ENCODE measurements at regions not wholly inside any gene's neighbourhood (a gene's known extent, or its start where the extent isn't known, plus 50 kb on each side); places are given as distances from the start of the nearest gene placed in this dataset.

DNA sequence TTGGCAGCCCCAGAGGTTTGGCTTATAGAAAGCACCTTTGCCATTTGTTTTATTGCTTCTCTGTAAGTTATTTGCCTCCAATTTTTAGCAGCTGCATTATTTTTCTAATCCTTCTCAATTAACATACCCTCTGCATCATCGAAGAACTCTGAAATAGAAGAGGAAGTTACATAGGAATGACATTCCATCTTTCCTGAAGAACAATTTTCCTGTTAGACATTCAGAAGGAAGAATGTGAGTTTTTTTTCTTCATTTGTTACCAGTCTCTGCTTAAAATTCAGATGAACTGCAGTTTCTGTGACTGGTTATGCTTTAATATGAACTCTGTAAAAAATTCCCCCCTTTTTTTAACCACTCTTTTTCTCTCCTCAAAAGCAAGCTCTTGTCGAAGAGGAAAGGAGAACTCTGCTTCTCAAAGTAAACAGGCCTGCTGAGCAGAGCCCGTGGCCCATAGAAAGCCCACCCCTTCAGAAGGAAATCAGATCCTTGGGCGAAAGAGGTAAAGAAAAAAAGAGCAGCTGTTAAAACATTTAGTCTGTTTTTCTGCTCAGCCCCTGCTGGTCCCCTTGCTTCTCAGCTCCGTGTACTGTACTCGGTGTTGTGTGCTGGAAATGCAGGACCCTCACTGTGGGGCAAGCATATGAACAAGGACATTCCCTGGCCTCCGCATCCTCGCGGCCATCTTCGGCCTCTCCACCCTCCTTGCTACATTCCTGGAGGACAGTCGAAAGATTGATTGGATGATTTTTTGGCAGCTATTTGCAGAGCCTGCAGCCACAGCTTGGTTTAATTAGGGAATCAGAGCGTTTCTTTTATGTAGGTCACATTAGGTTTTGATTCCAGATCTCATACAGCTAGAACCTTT lies 164.4 kb upstream of the LRIG3 start:
- no peaks in the 10 kb centered on the region for H3K36me3 Mint-ChIP-seq
- CTCF ChIA-PET, result no interaction called here
- no peaks in the 10 kb centered on the region for H3K4me1 Mint-ChIP-seq
- no peak overlapping the region for H3K4me3 Mint-ChIP-seq
- no peaks in the 10 kb centered on the region for H3K27me3 Mint-ChIP-seq
- no peaks in the 10 kb centered on the region for H3K9me3 Mint-ChIP-seq (ENCODE audit: low read depth)
- ATAC-seq (no peak), DNase-seq (no peak)
- no peak overlapping the region for H3K27ac Mint-ChIP-seq

DNA sequence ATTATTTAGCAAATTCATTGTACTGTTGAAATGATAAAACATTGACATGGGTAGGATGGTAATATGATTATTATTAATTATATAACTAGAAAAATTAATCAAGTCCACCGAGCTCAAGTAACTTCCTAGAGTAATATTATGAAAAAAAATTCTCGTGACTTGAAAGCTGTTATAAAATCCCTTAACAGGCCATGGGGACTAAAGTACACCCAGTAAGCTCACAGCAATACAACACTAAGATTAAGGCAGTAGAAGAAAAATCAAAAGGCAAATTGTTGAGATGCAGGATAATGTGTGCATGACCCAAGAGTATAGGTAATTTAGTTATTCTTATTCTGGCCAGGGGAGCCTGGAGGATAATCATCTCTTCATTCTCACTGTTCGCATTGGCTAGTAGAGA lies 162.6 kb upstream of the LRIG3 start:
- H3K27me3 Mint-ChIP-seq, result no peaks in the 10 kb centered on the region
- H3K36me3 Mint-ChIP-seq, result no peaks in the 10 kb centered on the region
- H3K27ac Mint-ChIP-seq, result no peak overlapping the region
- DNase-seq (no peak), ATAC-seq (no peak)
- no peaks in the 10 kb centered on the region for H3K9me3 Mint-ChIP-seq (ENCODE audit: low read depth)
- H3K4me1 Mint-ChIP-seq, result no peaks in the 10 kb centered on the region
- CTCF ChIA-PET, result no interaction called here
- no peak overlapping the region for H3K4me3 Mint-ChIP-seq

DNA sequence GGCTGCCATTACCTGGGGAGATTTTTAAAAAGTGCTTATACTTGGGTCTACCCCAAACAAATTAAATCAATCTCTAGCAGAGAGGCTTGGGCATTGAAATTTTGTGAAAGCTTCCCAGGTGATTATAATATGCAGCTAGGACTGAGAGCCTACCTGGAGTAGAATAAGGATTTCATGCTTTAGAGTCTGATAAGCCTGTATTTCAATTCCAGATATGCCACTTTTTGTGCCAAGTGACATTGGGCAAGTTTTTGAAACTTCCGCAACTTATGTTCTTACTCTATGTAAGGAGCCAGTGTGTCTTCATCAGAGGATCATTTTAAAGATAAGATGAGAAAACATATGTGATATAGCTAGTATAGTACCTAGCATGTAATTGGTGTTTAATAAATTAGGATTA lies 159.8 kb upstream of the LRIG3 start:
- no peak for DNase-seq
- H3K36me3 Mint-ChIP-seq, result no peaks in the 10 kb centered on the region
- no peaks in the 10 kb centered on the region for H3K27me3 Mint-ChIP-seq
- no peaks in the 10 kb centered on the region for H3K4me1 Mint-ChIP-seq
- no peak overlapping the region for H3K4me3 Mint-ChIP-seq
- no peak for ATAC-seq
- CTCF ChIA-PET, result no interaction called here
- no peaks in the 10 kb centered on the region for H3K9me3 Mint-ChIP-seq (ENCODE audit: low read depth)
- H3K27ac Mint-ChIP-seq, result no peak overlapping the region

DNA sequence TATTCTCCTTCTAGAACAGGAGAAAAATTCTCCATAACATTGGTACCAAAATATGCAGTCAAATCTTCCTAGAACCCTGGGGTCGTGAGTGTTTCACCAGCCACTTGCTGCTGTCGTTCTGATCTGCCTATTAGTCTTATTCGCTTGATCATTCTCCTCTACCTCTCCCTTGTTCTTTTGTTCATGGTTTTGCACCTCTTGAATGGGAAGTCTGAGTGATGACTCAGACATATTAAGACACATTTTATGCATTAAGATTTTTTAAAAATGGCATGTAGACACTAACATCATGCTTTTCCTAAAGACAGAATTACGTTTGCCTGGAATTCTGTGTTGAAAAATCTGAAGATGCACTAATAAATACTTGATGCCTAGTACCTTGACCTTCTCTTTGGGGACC lies 159.2 kb upstream of the LRIG3 start:
- no peaks in the 10 kb centered on the region for H3K4me1 Mint-ChIP-seq
- no peaks in the 10 kb centered on the region for H3K36me3 Mint-ChIP-seq
- no peaks in the 10 kb centered on the region for H3K9me3 Mint-ChIP-seq (ENCODE audit: low read depth)
- ATAC-seq, result no peak
- H3K4me3 Mint-ChIP-seq, result no peak overlapping the region
- H3K27ac Mint-ChIP-seq, result no peak overlapping the region
- H3K27me3 Mint-ChIP-seq, result no peaks in the 10 kb centered on the region
- no peak for DNase-seq
- CTCF ChIA-PET, result no interaction called here

DNA sequence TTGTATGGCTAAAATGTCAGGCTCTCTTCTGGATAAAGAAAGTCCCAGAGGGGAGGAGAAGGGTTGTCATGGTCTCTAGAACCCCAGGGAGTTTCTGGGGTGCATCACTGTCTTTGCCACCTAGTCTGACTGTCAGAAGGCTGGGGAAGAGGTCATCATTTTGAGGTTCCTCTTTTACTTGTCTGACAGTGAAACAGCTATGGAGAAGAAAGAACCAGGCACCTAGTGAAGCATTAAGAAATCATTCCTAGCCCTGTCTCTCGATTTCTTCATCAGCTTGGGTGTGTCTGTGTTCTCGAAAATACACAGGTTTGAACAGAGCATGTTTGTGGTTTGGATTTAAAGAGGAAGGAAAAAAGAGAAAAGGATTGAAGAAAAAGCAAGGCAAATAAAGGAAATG lies 158.7 kb upstream of the LRIG3 start:
- H3K36me3 Mint-ChIP-seq, result no peaks in the 10 kb centered on the region
- H3K27ac Mint-ChIP-seq, result no peak overlapping the region
- no peaks in the 10 kb centered on the region for H3K27me3 Mint-ChIP-seq
- CTCF ChIA-PET, result no interaction called here
- no peak for DNase-seq
- H3K4me1 Mint-ChIP-seq, result no peaks in the 10 kb centered on the region
- ATAC-seq, result no peak
- H3K9me3 Mint-ChIP-seq (ENCODE audit: low read depth), result no peaks in the 10 kb centered on the region
- H3K4me3 Mint-ChIP-seq, result no peak overlapping the region

DNA sequence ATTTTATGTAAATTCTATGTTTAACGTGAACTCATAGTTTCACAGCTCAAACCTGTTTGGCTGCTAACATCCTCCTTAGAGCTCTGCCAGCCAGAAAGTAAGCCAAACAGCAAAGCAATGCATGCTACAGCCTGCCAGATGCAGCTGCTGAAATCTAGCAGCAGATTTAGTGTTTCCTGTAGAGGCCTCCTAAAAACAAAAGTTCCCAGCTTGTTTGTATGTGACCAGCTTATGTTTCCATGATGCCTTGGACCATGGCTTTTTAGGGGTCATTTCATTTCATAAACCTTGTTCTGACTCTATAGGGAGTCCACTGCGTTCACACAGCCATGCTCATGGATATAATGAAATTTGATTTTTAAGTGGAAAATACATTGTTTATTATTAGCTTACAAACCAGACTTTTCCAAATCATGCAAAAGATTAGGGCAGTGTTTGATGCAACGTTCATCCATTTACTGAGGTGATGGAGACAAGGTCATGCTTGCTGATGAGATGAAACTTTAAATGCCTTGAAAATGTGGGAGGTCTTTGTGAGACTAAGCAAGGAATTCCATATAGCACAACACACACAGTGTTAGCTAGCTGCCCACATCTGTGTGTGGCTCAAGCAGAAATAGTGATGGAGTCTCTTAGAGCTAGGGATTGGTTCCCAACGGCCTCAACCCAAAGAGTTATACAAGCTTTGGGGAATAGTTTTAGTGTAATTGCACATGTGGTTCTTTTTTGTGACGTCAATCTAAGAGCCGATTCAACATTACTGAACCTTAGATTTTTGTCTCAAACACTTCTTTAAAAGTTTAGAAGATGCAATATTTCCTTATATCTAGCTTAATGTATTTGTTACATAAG lies 157.5 kb upstream of the LRIG3 start:
- Mint-ChIP-seq H3K4me3 (no peak overlapping the region), H3K36me3 (no peaks in the 10 kb centered on the region), H3K9me3 (ENCODE audit: low read depth) (no peaks in the 10 kb centered on the region), H3K27ac (no peak overlapping the region), H3K27me3 (no peaks in the 10 kb centered on the region), H3K4me1 (no peaks in the 10 kb centered on the region)
- DNase-seq, result no peak
- CTCF ChIA-PET, result no interaction called here
- no peak for ATAC-seq

DNA sequence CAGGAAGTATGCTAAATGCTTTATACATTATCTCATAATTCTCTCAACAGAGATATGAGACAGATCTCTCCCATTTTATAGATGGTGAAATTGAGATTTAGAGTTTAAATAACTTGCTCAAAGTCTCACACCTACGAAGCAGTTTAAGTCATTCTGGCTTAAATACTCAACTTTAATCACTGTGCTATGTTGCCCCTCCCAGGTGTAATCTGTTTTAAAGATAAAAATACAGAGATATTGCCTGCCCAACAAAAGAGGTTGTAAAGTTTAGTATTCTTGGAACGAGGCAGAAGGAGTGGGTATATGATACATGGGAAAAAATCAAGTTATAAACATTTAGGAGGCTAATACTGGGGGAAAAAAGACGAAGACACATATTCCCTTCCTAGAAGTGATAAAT lies 156.8 kb upstream of the LRIG3 start:
- H3K36me3 Mint-ChIP-seq, result no peaks in the 10 kb centered on the region
- no peaks in the 10 kb centered on the region for H3K27me3 Mint-ChIP-seq
- H3K27ac Mint-ChIP-seq, result no peak overlapping the region
- ATAC-seq (no peak), DNase-seq (no peak)
- no peak overlapping the region for H3K4me3 Mint-ChIP-seq
- H3K9me3 Mint-ChIP-seq (ENCODE audit: low read depth), result no peaks in the 10 kb centered on the region
- CTCF ChIA-PET, result no interaction called here
- no peaks in the 10 kb centered on the region for H3K4me1 Mint-ChIP-seq

DNA sequence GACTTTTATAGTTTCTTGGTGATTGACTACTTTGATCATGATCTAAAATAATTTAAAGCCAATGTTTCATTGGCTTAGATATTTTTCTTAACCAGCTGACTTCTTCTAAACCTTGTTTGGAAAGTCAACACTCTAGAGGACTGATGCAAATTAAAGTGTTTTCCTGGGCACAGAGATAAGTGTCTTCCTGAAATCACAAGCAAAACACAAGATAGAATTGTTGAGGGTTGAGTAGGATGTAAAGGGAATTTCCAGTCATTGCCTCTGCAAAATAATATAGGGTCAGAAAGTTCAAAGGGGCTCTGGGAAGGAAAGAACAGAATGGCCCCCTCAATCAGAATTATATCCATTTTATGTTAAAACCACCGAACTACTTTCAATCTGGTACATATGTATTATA lies 156.3 kb upstream of the LRIG3 start:
- ATAC-seq (no peak), DNase-seq (no peak)
- H3K27ac Mint-ChIP-seq, result no peak overlapping the region
- no peaks in the 10 kb centered on the region for H3K36me3 Mint-ChIP-seq
- no peaks in the 10 kb centered on the region for H3K4me1 Mint-ChIP-seq
- H3K27me3 Mint-ChIP-seq, result no peaks in the 10 kb centered on the region
- H3K9me3 Mint-ChIP-seq (ENCODE audit: low read depth), result no peaks in the 10 kb centered on the region
- H3K4me3 Mint-ChIP-seq, result no peak overlapping the region
- CTCF ChIA-PET, result no interaction called here

DNA sequence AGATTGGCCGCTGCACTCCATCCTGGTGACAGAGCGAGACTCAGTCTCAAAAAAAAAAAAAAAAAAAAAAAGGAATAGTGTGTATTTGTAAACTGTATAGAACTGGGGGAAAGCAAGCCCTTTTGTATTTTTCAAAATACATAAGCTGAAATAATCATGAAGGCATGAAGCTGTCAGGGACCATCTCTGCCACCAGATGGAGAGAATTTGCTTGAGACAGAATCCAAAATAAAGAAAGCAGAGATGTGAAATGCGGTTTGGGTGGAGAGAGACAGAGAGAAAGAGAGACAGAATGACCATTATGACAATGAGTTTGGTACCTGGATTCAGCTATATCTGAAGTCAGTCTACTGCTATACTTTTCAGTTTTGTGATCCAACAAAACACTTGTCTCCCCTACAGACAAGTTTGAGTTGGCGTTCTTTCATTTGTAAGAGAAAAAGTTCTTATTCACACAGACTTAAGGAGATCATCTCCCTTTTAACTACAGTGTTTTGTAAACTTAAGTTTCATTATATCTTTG lies 155.7 kb upstream of the LRIG3 start:
- no peaks in the 10 kb centered on the region for H3K4me1 Mint-ChIP-seq
- H3K9me3 Mint-ChIP-seq (ENCODE audit: low read depth), result no peaks in the 10 kb centered on the region
- H3K27ac Mint-ChIP-seq, result no peak overlapping the region
- H3K4me3 Mint-ChIP-seq, result no peak overlapping the region
- no peak for ATAC-seq
- CTCF ChIA-PET, result interaction anchor here (0.6 kb wide), 1 partner anchor 303 kb away, joined by 3 read pairs; no protein-coding TSS in a partner anchor
- DNase-seq, result no peak
- no peaks in the 10 kb centered on the region for H3K27me3 Mint-ChIP-seq
- no peaks in the 10 kb centered on the region for H3K36me3 Mint-ChIP-seq

DNA sequence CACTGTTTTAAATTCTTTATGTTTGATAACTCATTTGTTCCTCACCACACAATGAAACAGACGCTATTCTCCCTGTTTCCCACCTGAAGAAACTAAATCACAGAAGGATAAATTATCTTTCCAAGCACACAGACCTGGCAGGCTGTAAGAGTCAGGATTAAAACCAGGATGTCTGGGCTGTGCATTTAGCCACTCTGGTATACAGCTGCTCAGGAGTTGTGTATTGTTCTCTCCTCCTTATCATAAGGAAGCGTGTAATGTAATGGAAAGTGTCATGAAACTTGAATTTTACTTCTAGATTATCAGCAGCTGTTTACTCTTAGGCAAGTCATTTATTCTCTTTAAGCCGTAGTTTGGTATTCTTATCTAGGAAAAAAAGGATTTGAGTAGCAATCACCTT lies 154.8 kb upstream of the LRIG3 start:
- Mint-ChIP-seq H3K4me3 (no peak overlapping the region), H3K4me1 (no peaks in the 10 kb centered on the region), H3K9me3 (ENCODE audit: low read depth) (no peaks in the 10 kb centered on the region), H3K36me3 (no peaks in the 10 kb centered on the region), H3K27ac (no peak overlapping the region), H3K27me3 (no peaks in the 10 kb centered on the region)
- DNase-seq (no peak), ATAC-seq (no peak)
- CTCF ChIA-PET, result interaction anchor here (0.6 kb wide), 1 partner anchor 302 kb away, joined by 3 read pairs; no protein-coding TSS in a partner anchor

DNA sequence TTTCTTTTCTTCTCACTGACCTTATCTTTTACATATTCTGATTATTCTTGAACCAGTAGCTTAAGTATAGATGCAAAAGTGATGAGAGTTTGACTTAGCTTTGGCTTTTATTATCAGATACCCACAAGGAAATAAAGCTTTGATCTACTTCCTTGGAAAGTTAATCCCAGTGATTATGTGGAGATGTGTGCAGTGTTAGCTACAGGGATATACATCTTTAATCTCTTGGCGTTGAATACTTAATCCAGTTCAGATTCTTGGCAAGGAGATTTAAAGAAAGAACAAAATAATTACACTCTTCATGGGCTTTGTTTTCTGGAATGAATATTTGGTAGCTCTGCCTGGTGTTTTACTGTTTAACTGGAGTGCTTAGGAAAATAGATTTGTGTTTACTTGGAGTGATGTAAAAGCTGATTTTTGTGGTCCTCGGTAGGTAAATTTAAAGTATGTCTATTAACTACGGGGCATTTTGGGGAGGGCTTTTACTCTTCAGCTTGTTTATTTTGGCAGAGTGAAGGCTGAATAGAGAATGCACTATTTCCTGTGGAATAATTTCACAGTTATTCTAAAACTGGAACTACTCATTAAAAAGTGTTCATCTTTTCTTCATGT lies 150.1 kb upstream of the LRIG3 start:
- no peak overlapping the region for H3K4me3 Mint-ChIP-seq
- no peaks in the 10 kb centered on the region for H3K4me1 Mint-ChIP-seq
- no peak for DNase-seq
- no peak for ATAC-seq
- H3K9me3 Mint-ChIP-seq (ENCODE audit: low read depth), result no peaks in the 10 kb centered on the region
- H3K36me3 Mint-ChIP-seq, result no peaks in the 10 kb centered on the region
- CTCF ChIA-PET, result no interaction called here
- H3K27ac Mint-ChIP-seq, result no peak overlapping the region
- H3K27me3 Mint-ChIP-seq, result no peaks in the 10 kb centered on the region

DNA sequence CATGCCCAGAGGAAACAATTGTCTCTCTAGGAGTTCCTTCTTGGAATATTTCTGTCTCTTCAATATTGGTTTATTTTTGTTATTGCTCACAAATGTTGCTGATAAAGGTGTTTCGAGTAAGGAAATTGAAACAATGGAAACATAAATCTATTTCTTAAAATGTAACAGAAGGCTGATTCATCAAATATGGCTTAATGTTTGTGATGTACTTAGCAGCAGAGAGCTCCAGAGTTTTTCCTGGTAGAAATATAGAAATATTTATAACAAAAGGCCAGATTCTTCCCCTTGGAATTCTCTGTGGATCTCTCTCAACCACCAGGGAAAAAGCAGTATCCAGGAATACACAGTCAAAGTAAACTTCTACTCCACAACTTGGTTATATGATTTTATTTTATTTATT lies 149.2 kb upstream of the LRIG3 start:
- CTCF ChIA-PET, result no interaction called here
- no peak overlapping the region for H3K27ac Mint-ChIP-seq
- DNase-seq (no peak), ATAC-seq (no peak)
- H3K4me3 Mint-ChIP-seq, result no peak overlapping the region
- H3K4me1 Mint-ChIP-seq, result no peaks in the 10 kb centered on the region
- H3K36me3 Mint-ChIP-seq, result no peaks in the 10 kb centered on the region
- H3K9me3 Mint-ChIP-seq (ENCODE audit: low read depth), result no peaks in the 10 kb centered on the region
- H3K27me3 Mint-ChIP-seq, result no peaks in the 10 kb centered on the region

DNA sequence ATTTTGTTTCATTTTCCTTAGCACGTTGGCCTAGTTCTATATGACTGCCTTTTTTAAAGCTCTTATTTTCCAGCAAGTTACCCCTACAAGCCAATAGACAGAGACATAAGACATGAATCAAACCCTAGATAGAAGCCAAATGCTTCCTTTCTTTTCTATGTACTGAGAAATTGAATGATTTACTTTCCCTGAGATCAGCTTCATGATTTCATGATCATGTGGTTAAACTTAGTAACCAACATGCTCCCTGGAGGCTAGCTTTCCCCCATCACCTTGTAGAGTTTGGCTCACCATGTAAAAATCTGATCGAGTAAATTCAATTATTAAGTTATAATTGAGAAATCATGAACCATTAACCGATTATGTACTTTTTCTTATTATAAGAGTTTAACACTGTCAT lies 148.1 kb upstream of the LRIG3 start:
- Mint-ChIP-seq H3K36me3 (no peaks in the 10 kb centered on the region), H3K27ac (no peak overlapping the region), H3K27me3 (no peaks in the 10 kb centered on the region), H3K4me3 (no peak overlapping the region), H3K4me1 (no peaks in the 10 kb centered on the region), H3K9me3 (ENCODE audit: low read depth) (no peaks in the 10 kb centered on the region)
- DNase-seq (no peak), ATAC-seq (no peak)
- CTCF ChIA-PET, result no interaction called here

DNA sequence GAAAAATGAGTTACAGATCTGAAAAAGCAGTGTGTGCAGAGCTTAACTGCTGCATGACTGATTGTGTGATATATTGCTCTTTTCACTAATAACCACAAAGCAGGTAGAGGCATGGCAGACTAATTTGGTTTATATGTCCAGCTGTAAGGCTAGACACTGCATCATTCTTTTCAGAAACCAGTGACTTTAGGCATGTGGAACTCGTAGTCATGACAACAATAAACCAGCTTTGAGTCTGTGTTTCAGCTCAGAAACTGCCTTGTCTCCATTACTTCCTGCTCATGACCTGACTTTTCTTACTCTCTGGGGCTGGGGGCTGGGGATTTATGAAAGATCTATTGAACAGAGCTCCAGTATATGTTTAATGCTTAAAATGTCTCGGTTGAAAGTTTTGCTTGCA lies 146.8 kb upstream of the LRIG3 start:
- Mint-ChIP-seq H3K27ac (no peak overlapping the region), H3K4me3 (no peak overlapping the region), H3K27me3 (no peaks in the 10 kb centered on the region), H3K4me1 (no peaks in the 10 kb centered on the region), H3K9me3 (ENCODE audit: low read depth) (no peaks in the 10 kb centered on the region), H3K36me3 (no peaks in the 10 kb centered on the region)
- ATAC-seq, result no peak
- no peak for DNase-seq
- CTCF ChIA-PET, result no interaction called here

All from activated CD8-positive, alpha-beta memory T cell treated with anti-CD3 and anti-CD28 coated beads, Interleukin-2, amount 10 ng/mL, durations not matched to agents 7 days and 5 days (primary cell).